ENCODE measurements at regions not wholly inside any gene's neighbourhood (a gene's known extent, or its start where the extent isn't known, plus 50 kb on each side); places are given as distances from the start of the nearest gene placed in this dataset.
A peak's percentile ranks its signal among the peaks of the same experiment; 100 is the strongest.

DNA sequence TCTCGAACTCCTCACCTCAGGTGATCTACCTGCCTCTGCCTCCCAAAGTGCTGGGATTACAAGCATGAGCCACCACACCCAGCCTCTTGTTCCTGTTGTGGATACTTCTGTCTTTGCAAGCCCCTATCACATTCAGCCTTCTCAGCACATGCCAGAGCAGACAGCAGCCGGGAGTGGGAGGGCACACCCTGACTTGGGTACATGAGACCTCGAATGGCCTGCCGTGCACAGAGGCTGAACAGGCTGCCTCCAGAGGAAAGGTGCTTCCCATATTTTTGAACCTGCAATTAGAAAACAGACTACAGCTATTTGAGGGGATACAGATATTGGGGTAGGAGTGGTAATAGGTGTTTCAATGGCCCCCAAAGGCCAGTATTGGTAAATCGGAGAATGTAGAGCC, 307.3 kb upstream of the DIO3 start:
- Histone ChIP-seq H3K4me3 (no peak overlapping the region), H3K4me1 (ENCODE audit: insufficient read depth) (no peaks in the 10 kb centered on the region), H3K4me2 (ENCODE audit: unreplicated experiment) (no peak overlapping the region), H3F3A (ENCODE audit: insufficient read depth) (no peaks in the 10 kb centered on the region), H3K9me3 (ENCODE audit: low read depth) (no peaks in the 10 kb centered on the region), H4K20me1 (ENCODE audit: insufficient read depth) (no peaks in the 10 kb centered on the region), H3K9ac (no peak overlapping the region), H3K27ac (no peak overlapping the region), H3K27me3 (replicated peaks; ENCODE audit: insufficient read depth) (peaks cover 15% of the 10 kb centered on the region; the same call in 1 of the 2 replicates), H3K36me3 (ENCODE audit: low read depth) (no peaks in the 10 kb centered on the region), H3K9me2 (ENCODE audit: insufficient read depth) (no peaks in the 10 kb centered on the region), H3K79me2 (ENCODE audit: insufficient read depth) (no peaks in the 10 kb centered on the region), H2AFZ (no peak overlapping the region)
- TF ChIP-seq EZH2phosphoT487 (IDR thresholded peaks at IDR 0.05; ENCODE audit: insufficient read depth, low read depth) = no peak
- TF ChIP-seq EZH2 (IDR thresholded peaks at IDR 0.05; ENCODE audit: insufficient read depth, poor library complexity, severe bottlenecking) = no peak
- DNase-seq = no peak
- in situ Hi-C loops (cut with MboI) = no loop called here
- WGBS, 2 experiments (ENCODE audit: low coverage in 1 of 2, low lambda C conversion rate in 2 of 2, missing lambda C conversion rate in 2 of 2) = 56 to 63% methylated on average over 5 of the region's 5 CpGs

- Histone ChIP-seq H3K4me2 (ENCODE audit: unreplicated experiment) (no peak overlapping the region), H3K4me1 (ENCODE audit: insufficient read depth) (no peaks in the 10 kb centered on the region), H3K36me3 (ENCODE audit: low read depth) (no peaks in the 10 kb centered on the region), H2AFZ (no peak overlapping the region), H3K9me2 (ENCODE audit: insufficient read depth) (no peaks in the 10 kb centered on the region), H3K4me3 (no peak overlapping the region), H3K9ac (no peak overlapping the region), H3F3A (ENCODE audit: insufficient read depth) (no peaks in the 10 kb centered on the region), H3K79me2 (ENCODE audit: insufficient read depth) (no peaks in the 10 kb centered on the region), H3K27ac (no peak overlapping the region), H3K27me3 (replicated peaks; ENCODE audit: insufficient read depth) (peaks cover 16% of the 10 kb centered on the region), H3K9me3 (ENCODE audit: low read depth) (no peaks in the 10 kb centered on the region), H4K20me1 (ENCODE audit: insufficient read depth) (no peaks in the 10 kb centered on the region)
- TF ChIP-seq EZH2 (IDR thresholded peaks at IDR 0.05; ENCODE audit: insufficient read depth, poor library complexity, severe bottlenecking) = no peak
- no peak for TF ChIP-seq EZH2phosphoT487 (IDR thresholded peaks at IDR 0.05; ENCODE audit: insufficient read depth, low read depth)
- DNase-seq = peak; percentile 45
- in situ Hi-C loops (cut with MboI) = no loop called here
- WGBS, 2 experiments (ENCODE audit: low coverage in 1 of 2, low lambda C conversion rate in 2 of 2, missing lambda C conversion rate in 2 of 2) = 31 to 34% methylated on average over 17 of the region's 17 CpGs
These were observed 306.2 kb upstream of the DIO3 start for GRCh38 chr14:101254805-101255764.

DNA sequence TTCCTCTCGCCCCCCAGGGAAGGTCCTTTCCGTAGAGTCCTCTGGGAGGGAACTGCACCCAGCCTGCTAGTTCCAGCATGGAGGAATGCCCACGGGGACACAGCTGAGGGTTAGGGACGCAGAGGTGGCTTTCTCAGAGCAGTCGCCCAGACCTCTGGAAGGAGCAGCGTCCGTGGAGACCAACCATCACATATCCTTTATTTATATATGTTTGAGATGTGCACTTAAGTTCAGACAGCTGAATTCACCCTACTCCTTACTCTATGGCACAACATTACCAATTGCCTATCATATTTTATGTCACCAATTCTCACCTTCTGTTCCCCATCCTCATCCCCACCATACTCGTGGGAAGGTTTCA, 305.6 kb upstream of the DIO3 start:
- Histone ChIP-seq H3K4me3 (no peak overlapping the region), H3K9me3 (ENCODE audit: low read depth) (no peaks in the 10 kb centered on the region), H3K9ac (no peak overlapping the region), H4K20me1 (ENCODE audit: insufficient read depth) (no peaks in the 10 kb centered on the region), H3K36me3 (ENCODE audit: low read depth) (no peaks in the 10 kb centered on the region), H3K27me3 (replicated peaks; ENCODE audit: insufficient read depth) (peaks cover 21% of the 10 kb centered on the region), H3F3A (ENCODE audit: insufficient read depth) (no peaks in the 10 kb centered on the region), H3K4me2 (ENCODE audit: unreplicated experiment) (no peak overlapping the region), H3K27ac (no peak overlapping the region), H2AFZ (no peak overlapping the region), H3K4me1 (ENCODE audit: insufficient read depth) (no peaks in the 10 kb centered on the region), H3K79me2 (ENCODE audit: insufficient read depth) (no peaks in the 10 kb centered on the region), H3K9me2 (ENCODE audit: insufficient read depth) (no peaks in the 10 kb centered on the region)
- no peak for DNase-seq
- TF ChIP-seq EZH2phosphoT487 (IDR thresholded peaks at IDR 0.05; ENCODE audit: insufficient read depth, low read depth) (no peak), EZH2 (IDR thresholded peaks at IDR 0.05; ENCODE audit: insufficient read depth, poor library complexity, severe bottlenecking) (no peak)
- in situ Hi-C loops (cut with MboI) = no loop called here
- WGBS, 2 experiments (ENCODE audit: low coverage in 1 of 2, low lambda C conversion rate in 2 of 2, missing lambda C conversion rate in 2 of 2) = 54 to 59% methylated on average over 8 of the region's 8 CpGs

DNA sequence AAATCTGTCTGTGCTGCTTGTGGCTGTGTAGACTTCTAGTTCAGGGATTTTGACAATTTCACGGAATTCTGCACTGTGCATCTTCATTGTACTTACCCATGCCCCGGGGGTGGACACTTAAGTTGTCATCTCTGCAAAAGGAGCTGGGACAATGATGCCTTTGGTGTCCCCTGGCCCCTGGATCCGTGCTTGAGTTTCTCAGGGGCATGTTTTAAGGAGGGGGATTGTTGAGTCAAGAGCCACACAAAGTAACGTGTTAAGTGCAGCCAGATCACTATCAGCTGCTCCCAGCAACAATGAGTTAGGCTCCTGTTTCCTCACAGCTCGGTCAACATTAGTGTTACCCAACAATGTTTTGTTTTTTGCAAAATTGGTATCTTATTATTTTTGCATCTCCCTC, 305.0 kb upstream of the DIO3 start:
- DNase-seq = no peak
- Histone ChIP-seq H3K27me3 (replicated peaks; ENCODE audit: insufficient read depth) (peaks cover 23% of the 10 kb centered on the region), H3K9ac (no peak overlapping the region), H3K4me2 (ENCODE audit: unreplicated experiment) (no peak overlapping the region), H3K9me2 (ENCODE audit: insufficient read depth) (no peaks in the 10 kb centered on the region), H3K36me3 (ENCODE audit: low read depth) (no peaks in the 10 kb centered on the region), H2AFZ (no peak overlapping the region), H3K27ac (no peak overlapping the region), H3K4me1 (ENCODE audit: insufficient read depth) (no peaks in the 10 kb centered on the region), H3K4me3 (no peak overlapping the region), H3K9me3 (ENCODE audit: low read depth) (no peaks in the 10 kb centered on the region), H3K79me2 (ENCODE audit: insufficient read depth) (no peaks in the 10 kb centered on the region), H3F3A (ENCODE audit: insufficient read depth) (no peaks in the 10 kb centered on the region), H4K20me1 (ENCODE audit: insufficient read depth) (no peaks in the 10 kb centered on the region)
- 31 to 43% methylated on average over 5 of the region's 5 CpGs for WGBS, 2 experiments (ENCODE audit: low coverage in 1 of 2, low lambda C conversion rate in 2 of 2, missing lambda C conversion rate in 2 of 2)
- no peak for TF ChIP-seq EZH2 (IDR thresholded peaks at IDR 0.05; ENCODE audit: insufficient read depth, poor library complexity, severe bottlenecking)
- no peak for TF ChIP-seq EZH2phosphoT487 (IDR thresholded peaks at IDR 0.05; ENCODE audit: insufficient read depth, low read depth)
- in situ Hi-C loops (cut with MboI) = no loop called here
